ENCODE measurements at regions not wholly inside any gene's neighbourhood (a gene's known extent, or its start where the extent isn't known, plus 50 kb on each side); places are given as distances from the start of the nearest gene placed in this dataset.

DNA sequence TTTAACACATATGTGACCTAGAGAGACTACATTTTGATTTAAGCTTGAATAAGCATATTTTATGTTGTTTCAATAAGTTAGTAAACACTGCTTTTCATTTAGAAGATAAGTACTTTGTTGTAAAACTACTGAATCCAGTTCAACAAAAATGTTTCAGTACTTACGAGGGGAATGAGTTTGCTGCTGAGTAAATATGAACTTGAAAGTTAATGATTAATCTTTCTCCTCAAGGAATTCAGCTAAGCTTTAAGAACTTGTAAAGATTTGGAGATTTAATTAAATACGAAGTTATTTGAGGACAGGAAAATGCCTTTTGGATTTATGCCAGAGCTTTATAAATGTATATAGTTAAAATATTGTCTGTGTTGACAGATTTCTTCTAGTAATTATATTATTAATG is 933.0 kb upstream of the LCORL start:
- TF ChIP-seq ESRRA (IDR thresholded peaks at IDR 0.05; ENCODE audit: low read length): no peak
- TF ChIP-seq, protein P1, sequence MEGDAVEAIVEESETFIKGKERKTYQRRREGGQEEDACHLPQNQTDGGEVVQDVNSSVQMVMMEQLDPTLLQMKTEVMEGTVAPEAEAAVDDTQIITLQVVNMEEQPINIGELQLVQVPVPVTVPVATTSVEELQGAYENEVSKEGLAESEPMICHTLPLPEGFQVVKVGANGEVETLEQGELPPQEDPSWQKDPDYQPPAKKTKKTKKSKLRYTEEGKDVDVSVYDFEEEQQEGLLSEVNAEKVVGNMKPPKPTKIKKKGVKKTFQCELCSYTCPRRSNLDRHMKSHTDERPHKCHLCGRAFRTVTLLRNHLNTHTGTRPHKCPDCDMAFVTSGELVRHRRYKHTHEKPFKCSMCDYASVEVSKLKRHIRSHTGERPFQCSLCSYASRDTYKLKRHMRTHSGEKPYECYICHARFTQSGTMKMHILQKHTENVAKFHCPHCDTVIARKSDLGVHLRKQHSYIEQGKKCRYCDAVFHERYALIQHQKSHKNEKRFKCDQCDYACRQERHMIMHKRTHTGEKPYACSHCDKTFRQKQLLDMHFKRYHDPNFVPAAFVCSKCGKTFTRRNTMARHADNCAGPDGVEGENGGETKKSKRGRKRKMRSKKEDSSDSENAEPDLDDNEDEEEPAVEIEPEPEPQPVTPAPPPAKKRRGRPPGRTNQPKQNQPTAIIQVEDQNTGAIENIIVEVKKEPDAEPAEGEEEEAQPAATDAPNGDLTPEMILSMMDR (IDR thresholded peaks at IDR 0.05 in 2 of 3, conservative IDR thresholded peaks at IDR 0.05 in 1 of 3; ENCODE audit: control insufficient read depth in 2 of 3, extremely low read depth in 1 of 3, insufficient read depth in 1 of 3, low read depth in 3 of 3, low read length in 3 of 3): no peak
- TF ChIP-seq SIX5 (IDR thresholded peaks at IDR 0.05; ENCODE audit: low read depth, low read length, severe bottlenecking): no peak
- no peak for TF ChIP-seq RCOR1 (conservative IDR thresholded peaks at IDR 0.05; ENCODE audit: low read depth, low read length)
- no peak for TF ChIP-seq POLR2AphosphoS5 (IDR thresholded peaks at IDR 0.05; ENCODE audit: low read length)
- no peak for TF ChIP-seq EP300 (IDR thresholded peaks at IDR 0.05; ENCODE audit: borderline replicate concordance in 1 of 2, control insufficient read depth in 1 of 2, low read depth in 2 of 2, low read length in 2 of 2)
- no peak for TF ChIP-seq EZH2 (IDR thresholded peaks at IDR 0.05; ENCODE audit: borderline replicate concordance, control insufficient read depth, low read depth, low read length)
- TF ChIP-seq BRCA1 (IDR thresholded peaks at IDR 0.05; ENCODE audit: low read depth, low read length): no peak

All from GM12878 (cell line).